ENCODE measurements at regions not wholly inside any gene's neighbourhood (a gene's known extent, or its start where the extent isn't known, plus 50 kb on each side); places are given as distances from the start of the nearest gene placed in this dataset.

DNA sequence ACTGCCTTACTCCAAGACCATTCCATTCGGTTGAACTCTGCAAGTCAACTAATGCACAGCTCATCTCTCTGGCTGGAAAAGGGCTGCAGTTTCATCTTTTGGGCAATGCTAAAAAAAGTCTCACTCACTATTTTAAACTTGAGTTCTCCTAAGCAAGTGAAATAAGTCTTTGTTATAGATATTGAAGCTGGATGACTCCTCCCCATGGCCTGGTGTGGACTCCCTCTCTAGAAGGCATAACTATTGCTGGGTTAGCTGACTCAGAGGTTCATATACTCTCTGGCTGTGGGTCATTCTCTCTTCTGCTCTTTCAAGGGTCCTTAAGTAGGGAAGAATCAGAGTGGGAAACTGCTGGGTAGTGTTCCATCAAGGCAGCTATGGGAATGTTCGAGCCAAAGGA is 88.0 kb downstream of the XCL2 start:
- no peak for DNase-seq

DNA sequence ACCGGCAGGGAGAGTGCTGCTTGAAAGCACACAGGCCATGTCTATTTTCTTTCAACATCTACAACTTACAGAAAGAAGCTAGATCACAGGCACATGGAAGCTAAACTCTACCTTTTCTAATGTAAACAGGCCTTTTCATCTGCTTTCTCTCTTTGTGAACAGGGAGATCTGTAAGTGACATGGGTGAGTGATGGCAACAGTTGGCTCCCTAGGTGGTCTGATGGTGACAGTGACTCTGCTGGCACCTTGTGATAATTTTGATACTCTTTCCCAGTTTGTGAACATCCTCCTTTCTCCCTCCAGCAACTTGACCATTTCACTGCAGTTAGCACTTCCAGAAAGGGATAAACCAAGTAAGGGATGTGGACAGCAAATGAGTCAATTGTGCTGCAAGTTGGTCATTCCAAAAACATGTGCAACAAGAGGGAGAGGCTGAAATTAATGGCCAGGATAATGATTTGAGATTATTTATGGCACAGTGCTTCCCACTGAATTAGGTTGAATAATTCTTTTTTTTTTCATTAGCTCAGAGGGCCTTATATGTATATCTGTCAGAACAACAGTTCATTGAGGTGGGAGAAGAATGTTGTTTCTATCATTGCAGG is 89.5 kb downstream of the XCL2 start:
- peak; percentile 38 for DNase-seq

DNA sequence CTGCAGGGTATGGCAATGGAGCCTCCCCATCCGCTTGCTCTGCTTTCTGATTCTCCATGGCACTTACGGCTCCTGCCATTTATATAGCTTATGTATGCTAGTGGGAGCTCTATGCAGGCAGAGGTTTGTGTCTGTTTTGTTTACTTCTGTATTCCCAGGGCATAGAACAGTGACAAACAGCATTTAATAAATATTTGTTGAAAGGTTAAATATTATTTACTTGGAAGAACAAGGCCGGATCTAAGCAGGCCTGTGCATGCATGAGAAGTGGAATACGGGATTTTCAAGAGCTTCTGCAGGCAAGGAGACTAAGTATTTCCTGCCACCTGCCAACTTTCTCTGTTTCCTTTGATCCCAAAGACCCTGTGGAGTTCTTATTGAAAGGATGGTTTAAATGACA is 90.7 kb downstream of the XCL2 start:
- no peak for DNase-seq

DNA sequence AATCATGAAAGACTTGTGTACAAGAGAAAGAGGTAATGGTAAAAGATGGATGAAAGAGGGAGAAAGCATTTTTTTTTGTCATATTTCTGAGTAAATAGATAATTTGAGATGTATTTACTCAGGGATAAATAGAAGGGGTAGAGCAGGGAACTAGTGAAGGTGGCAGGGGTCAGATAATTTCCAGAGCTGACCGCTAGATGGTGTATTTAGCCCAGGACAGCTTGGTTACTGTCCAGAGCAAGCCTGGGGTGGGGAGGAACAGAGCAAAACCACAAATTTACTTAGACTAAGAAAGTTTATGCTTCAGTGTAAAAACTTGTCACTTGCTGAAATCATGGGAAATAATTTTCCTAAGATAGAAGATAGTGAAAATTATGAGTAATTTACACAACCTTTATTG is 91.5 kb downstream of the XCL2 start:
- no peak for DNase-seq

DNA sequence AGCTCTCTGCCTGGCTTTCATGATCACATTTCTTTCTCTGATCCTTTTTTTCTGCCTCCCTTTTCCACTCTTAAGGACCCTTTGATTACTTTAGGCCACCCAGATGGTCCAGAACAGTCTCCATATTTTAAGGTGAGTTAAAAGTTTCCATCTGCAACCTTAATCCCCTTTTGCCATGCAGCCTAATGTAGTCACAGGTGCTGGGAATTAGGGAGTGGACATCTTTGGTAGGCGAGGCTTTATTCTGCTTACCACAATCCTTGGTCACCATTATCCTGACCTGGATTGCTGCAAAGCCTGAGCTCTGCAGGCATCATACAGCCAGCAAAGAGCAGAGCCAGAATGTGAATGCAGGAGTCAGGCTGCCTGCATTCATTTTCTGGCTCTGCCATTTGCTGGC is 95.9 kb downstream of the XCL2 start:
- no peak for DNase-seq

DNA sequence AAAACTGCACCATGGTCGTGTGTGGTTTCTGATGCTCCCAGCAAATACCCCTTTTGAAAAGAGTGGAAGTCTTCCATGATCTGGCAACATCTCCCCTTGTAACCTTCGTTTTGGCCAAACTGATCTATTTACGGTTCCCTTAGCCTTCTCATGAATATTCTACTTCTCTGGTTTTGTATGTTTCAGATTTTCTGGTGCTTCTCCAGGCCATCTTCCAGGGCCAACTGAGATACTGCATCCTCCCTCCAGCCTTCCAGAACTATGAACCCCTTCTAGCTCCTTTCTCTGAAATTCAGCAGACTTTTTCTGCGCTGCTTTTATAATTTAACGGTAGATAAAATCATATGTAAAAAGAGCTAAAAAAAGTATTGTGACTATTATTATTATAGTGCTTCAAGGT is 97.7 kb downstream of the XCL2 start:
- DNase-seq = no peak

DNA sequence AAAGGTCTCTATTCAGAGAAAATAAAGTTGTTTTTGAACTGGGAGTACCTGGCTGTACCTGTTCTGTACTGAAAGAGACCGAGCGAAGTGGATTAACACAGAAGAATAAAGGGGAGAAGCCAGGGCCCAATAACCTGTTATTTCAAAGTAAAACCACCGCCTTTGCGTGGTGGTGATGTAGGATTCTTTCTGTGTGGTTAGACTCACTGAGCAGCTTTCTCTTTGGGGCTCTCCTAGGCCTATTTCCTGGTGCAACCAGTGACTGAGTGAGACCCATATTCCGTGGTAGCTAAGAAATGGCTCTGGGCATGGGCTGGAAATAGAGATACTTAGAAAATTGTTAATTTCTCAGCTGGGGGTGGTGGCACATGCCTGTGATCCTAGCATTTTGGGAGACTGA is 99.9 kb downstream of the XCL2 start:
- no peak for DNase-seq

DNA sequence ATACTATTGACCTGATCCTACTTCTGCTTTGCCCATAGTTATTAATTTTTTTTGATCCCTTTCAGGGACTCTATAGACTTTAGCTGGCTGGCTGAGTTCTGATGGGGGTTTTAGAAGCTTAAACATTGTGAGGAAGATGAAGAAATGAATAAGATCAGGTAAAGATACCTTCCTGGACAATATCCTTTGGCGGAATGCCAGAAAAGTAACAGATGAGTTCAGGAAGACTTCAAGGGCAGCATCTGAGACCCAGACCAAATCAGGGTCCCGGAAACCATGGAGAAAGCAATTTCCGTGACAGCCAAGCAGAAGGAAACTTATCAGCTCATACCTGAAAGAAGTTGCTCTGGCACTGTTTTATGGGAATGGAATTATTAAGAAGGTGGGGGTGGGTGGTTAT is 100.4 kb downstream of the XCL2 start:
- DNase-seq = no peak

DNA sequence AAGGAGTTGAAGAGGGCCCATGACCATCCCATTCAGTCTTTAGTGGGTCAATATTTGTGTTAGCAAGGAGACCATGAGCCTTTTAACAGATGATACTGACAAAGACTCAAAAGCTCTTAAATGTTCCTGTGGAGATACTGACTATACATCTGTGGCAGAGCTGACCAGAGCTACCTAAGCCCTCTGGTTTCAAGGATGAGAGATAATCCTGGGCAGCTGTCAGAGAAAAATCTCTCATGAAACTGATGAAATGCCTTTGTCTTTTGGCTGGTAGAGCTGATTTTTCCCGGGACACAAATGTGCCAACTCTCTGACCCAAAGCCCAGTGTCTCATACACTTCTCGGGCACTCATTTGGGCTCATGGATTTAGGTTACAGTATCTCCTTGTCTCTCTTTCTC is 100.9 kb downstream of the XCL2 start:
- DNase-seq = no peak

DNA sequence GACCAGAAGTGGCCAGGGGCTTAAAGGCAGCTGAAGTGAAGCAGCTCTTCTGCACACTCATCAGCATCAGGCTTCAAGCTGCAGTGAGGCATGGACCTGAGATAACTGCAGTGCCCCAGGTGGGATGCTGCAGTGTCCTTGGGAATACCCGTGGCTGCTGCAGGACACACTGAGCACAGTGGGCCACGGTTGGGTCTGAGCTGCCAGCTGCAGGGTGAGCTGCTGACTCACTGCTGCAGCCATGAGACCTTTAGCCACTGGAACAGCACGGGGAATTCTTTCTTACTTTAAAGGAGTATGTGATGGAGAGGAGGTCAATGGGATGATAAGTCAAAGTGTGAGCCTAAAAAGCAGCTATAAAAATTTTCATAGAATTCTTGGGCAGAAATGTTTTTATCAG is 102.1 kb downstream of the XCL2 start:
- no peak for DNase-seq

DNA sequence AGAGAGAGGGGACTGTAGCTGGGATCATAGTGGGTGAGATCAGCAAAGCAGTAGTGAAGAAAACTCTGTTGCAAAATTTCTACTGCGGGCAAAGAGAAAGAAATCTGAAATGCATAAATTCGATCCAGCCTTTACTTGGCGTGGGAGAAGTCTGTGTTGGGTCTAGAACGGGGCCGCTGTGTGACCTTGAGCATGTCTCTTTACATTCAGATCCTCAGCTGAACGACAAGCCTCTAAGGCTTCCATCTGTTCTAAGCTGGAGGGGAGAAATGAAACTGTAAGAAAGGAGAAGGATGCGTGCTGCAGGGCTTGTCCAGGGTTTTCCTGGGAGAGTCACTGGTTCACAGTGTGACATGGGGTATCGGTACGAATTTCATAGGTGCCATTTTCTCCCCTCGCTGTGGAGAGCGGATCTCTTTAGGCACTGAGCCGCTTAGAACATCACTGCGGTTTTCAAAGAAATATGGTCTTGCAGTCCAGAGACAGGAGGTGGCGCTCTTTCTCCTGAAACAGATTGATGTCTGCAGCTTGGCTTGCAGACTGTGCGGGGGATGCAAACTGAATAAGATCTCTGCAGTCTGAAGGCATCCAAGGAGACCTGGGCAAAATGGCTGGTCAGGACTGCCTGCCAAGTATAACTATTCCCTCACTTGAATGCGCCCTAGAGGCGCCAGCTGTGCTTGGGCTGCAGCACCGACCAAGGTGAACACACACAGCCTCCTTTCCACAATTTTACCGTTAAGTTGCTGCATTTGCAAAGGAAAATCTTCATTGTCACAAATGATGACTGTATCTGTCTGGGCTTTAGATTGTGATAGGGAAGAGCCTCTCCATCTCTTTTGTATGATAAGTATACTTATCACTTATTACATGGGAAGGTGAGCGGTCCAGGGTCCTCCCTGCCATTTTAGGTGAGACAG is 104.1 kb downstream of the XCL2 start:
- DNase-seq = peak; percentile 84

DNA sequence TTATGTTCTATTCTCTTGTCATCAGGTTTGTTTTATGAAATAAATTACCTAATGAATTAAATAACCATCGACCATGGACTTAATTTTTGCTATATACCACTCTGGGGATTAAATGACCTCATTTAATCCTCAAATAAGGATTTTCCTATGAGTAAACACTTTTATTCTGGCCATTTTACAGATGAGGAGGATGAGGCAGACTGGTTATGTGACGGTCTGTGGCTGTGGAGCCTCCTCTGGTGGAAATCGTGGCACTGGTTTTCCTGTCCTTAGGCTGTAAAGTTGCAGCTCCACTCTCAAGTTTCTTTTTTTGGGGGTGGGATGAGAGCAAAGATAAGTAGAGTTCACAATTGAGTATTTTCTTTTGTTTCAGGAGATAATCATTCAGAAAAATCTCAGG is 105.2 kb downstream of the XCL2 start:
- no peak for DNase-seq

DNA sequence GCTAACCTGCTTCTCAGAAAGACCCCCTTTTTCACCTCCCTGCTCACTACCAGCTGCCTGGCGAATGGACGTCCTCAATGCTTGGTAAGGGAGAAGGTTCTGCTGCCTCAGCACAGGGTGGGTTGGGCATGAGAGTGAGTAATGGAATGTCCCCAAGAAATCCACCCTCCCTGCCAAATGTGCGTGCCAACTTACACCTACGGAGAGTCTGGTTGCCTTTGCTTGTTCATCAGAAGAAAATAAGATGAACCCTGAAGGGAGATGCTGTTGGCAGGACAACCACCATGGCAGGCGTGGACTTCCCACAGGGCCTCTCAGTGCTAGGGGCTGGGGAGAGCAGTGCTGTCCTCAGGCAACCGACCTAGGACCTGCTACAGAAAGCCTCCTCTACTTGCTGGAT is 106.0 kb downstream of the XCL2 start:
- DNase-seq = no peak

DNA sequence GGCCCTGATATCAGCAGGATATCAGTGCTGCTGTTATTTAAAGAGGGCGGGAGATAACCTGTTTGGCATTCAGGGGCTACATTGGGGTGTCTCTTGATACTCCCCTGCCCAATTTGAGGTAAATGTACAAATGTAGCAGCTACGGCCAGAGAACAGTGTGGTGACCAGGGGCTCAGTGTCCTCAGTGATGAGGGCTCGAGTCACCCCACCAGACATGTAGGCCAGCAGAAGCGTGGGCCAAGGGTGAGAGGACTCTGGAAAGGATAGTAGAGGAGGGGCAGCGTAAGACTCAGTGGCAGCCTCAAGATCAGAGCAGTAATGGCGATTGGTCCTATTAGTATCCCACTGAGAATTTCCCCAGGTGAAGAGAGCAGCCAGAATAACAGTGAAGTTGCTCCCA is 108.4 kb downstream of the XCL2 start:
- DNase-seq = no peak

DNA sequence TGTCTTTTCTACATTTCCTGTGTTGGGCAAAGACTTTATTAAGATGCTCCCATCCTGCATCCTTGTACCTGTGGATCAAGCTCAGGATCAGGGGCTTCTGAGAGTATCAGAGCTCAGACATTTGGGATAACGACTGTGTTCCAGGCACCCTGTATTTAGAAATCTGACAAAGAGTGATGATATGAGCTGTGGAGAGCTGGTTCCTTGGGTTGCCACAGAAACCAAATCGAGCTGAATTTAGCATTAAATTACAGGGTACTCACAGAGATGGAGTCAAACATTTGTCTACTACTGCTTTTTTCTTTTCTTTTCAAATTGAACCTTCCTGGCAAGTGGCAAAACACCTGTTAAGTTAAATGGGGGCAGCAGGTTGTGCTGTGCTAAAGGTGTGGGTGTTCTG is 110.6 kb downstream of the XCL2 start:
- no peak for DNase-seq

DNA sequence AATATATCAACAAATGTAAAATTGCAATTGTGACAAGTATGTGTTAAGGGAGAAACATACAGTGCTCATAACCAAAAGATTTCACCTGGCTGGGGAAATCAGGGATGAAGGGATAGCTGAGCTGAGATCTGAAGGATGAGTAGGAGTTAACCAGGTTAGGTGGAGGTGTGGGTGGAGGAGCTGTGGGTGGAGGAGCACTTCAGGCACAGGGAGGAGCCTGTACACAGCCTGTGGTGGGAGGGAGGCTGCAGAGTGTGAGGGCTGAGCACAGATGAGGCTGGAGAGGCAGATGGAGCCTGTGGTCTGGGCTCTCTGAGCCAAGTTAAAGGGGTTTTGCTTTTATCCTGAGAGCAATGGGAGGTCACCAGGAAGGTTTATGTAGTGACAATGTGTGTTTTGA is 111.9 kb downstream of the XCL2 start:
- DNase-seq = no peak

DNA sequence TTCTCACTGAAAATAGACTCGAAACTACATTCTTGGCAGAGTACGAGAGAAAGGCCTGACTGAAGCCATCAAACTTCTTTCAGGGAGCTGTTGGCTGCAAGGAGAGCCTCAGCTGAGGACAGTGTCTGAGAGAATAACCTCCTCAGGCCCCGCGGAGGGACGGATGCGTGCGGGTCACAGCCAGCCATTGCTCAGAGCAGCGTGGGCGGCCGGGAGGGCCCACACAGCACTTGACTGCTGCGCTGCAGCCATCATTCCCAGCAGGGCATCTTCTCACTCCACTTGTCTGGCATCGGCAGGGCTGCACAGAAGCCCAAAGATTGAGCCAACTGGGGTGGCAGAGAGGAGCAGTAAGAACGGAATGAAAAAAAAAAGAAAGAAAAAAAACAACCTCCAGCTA is 113.5 kb downstream of the XCL2 start:
- DNase-seq = no peak

DNA sequence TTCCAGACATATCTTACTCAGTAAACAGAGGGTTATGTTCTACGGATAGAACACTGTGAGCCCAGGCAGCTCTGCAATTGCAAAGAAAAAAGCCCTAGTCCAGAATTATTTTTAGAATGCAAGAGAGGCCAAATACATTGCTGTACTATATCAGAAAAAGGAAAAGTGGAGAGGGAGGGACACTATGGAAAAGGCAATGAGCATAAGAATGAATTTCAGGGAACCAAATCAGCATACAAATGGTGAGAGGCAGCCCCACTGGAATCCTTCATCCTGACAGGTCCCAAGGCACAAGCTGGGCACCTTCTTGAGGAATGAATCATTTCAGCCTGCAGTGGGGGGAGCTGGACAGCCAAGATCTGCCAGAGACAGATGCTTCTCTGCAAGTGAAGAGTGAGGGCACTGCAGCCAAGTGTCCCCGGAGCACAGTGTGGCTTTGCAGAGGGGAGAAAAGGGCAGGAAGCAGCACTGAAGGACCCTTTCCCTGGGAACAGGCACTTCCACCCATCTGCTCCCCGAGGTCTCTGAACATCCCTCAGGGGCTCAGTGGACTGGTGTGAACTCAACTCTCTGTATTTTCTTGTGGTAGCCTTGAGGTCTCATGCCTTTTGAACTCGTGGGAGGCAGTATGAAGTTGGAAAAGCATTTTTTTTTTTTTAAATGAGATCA is 115.6 kb downstream of the XCL2 start:
- DNase-seq = peak; percentile 48

DNA sequence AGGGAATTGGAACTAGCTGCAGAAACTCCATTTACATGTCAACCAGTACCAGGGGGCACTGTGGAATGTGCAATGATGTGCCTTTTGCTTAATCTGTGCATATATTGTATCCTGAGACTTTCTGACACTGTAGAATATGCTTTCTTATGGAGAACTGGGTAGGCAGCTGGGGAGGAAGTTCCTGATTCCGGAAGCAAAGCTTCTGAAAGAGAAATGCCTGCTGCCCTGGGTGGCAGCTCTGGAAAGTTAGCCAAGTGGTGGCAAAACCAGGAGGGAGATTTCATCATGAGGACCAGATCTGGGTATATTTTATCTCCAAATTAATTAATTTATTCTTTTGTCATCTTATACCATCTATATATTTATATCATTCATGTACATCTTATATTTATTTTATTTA is 116.7 kb downstream of the XCL2 start:
- DNase-seq = no peak

DNA sequence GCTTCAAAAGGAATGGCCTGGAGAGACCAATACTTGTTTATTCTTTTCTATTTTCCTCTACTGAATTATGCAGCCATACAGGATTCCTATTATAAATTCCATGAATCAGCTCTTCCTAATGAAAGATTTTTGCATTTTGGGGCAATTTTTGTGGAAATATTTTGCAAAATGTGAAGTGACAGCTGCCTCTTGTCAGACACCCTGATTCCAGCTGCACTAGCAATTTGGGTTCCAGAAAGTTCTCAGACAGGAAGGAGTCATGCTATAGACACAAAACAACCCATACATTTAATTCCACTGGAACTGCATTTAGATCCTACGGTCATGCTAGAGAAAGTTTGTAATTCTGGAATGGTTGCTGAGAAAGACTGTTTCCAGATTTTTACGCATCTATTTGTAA is 119.5 kb downstream of the XCL2 start:
- no peak for DNase-seq

DNA sequence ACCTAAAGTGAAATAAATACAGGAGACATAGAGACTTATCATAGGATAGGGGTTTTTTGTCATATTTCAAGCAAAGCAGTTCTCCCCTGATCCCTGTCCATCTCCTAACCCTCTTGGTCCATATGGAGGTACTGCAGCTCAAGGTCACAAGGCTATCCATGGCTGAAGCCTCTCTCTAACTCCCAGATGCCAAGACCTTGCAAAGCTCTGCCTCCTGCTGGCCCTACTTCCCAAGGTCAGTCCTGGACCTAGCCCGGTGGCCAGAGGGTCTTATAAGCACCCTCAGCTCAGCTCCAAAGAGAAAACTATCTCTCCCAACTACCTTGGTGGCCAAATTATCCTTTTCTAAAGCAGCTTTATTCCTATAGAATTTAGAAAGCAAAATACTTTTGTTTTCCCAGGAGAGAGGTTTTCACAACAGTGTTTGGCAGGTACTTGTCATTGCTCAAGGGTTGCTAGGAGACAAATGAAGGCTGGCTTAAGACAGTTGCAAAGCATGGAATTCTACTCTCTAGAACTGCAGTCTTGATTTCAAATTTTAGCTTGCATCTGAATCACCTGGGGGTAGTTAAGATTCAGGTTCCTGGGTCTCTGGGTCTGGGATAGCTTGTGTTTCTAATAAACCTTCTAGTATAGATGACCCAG is 121.5 kb downstream of the XCL2 start:
- DNase-seq = no peak

DNA sequence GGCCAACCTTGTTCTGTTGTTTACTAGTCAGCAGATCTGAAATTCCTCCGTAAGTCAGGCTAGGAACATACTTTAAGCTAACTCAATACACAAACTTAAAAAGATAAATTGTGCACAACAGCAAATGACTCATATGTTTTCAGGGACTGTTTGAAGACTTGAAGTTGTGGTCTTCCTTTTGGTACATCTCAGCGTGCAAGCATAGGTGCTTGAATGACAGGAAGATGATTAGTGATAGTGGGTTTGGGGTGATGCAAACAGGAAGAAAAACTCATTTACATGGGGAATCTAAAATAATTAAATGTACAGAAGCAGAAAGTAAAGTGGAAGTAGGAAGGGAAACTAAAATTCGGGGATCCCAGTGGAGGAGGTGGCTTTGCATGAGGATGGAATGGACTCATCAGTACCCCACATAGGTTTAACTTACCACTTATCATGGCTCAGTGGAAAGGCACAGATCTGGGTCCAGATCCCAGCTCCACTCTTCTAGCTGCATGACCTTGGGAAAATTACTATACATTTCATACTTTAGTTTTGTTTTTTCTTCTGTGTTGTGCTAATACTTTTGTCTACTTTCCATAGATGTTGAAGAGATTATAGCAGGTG is 122.3 kb downstream of the XCL2 start:
- DNase-seq = no peak

DNA sequence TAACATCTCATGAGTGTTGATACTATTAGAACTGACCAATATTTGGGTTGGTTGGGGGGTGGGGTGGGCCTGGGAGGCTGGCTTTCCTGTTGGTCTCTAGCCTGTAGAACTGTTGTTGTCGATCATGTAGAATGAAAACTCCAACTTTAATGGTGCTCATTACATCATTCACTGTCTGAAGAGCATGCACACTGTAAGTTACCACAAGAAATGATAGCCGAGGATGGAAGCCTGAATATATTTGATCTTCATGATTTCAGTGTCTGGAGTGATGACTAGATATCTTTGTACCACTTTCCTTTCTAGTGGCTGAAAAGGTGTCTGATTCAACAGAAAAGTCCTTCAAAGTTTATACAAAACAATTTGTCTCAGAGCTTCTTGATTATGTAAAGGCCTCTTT is 123.6 kb downstream of the XCL2 start:
- DNase-seq = no peak
